Hematopoietic multipotent progenitor cell treated with erythropoietin and hydrocortisone succinate and interleukin-3 and kit ligand, for 15 days (in vitro differentiated cells): ENCODE measurements at regions not wholly inside any gene's neighbourhood (a gene's known extent, or its start where the extent isn't known, plus 50 kb on each side); places are given as distances from the start of the nearest gene placed in this dataset.
"Not testable (repeated sequence)": the region's sequence is repeated elsewhere in the genome, so short reads cannot be mapped to it uniquely, and the experiment has no call there.

Source experiments
- DNase-seq: peaks from one replicate; pipeline ENCODE4 v3.0.0-alpha.2; 2015; ENCODE audit warnings: low spot score

DNA sequence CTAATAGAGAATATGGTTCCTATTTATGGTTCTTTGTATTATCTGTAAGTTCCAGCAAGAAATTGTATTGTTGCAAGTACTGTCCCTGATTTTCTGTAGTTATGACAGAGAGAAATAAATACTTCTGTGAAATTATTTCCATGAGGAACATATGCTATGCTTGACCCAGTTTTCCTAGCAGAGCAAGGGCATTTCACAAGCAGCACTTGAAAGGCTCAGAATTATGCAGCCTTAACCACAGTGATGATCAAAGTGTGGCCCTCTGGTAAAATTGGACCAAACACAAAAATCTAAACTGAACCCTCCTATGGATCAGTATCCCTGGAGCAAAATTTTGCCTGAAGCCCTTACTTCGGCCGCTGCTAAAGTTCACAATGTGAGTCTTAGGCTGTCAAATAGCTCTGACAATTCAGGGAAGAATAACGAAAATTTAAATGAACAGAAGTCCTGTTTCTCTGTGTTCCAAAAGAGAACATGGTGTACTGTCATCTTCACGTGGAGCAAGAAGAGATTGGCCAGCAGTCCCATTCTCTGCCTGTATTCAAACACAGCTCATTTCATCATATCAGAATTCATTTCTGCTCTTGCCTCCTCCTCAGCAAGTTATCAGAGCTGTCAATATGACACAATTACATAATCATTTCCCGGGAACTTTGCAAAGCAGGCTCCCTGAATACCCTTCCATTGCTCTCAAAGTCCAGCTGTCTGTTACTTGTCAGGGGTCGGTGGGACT is 471.9 kb downstream of the RPS29 start:
- no peak for DNase-seq

GRCh38 chr14:49106741-49107667 is 479.2 kb downstream of the RPS29 start:
- DNase-seq: no peak

- no peak for DNase-seq
Observed at GRCh38 chr14:49105956-49106355, 480.2 kb downstream of the RPS29 start.

DNA sequence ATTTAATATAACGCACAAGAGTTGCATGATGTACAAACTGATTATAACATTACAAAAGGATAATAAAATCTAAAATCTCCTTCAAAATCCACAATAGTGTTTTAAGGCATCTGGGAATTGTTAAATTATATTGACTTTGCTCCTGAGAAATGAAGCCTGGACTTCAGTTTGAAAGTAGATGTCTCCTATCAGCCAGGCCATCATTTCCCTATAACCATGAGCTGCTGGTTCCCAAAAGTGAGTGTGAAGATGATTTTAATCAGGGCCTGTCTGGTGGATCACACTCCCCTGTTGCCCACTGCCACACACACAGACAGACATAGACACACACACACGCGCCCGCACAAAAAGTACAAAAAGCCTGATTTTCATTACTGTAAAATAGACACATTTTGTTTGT is 480.7 kb downstream of the RPS29 start:
- DNase-seq: no peak

DNA sequence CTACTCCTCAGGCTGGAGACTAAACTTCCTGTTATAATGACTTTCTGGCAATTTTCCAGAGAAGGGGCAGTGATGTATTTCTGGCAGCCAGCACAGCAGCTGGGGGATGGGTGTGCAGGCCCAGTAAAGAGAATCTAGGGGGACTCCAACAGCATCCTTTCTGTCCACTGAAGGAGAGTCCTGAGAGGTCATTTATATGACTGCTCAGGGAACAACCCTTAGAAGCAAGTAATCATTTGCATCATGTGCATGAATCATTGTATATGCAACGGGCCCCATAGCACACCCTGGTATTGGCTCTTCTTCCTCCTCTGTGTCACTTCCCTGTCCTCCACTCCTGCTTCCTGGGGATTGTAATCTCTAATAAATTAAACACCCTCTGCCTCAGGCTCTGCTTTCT is 493.8 kb downstream of the RPS29 start:
- DNase-seq: no peak

DNA sequence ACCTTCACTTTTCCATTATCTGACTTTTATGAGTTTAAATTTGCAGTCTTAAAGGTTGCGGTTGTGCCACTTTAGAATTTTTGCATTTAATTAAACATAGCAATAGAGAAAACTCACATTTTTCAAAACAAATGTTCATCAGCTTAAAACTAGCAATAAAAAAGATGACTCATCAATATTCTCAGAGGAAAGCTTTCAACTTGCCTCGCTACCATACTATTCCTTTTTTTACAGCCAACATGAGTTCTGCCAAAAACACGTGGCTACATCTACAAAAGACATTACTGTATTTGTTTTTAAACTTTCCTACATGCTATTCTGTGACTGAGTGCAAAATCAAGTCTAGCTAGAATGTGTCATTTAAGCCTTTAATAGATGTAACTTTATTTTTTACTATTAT is 497.1 kb downstream of the RPS29 start:
- DNase-seq: no peak

DNA sequence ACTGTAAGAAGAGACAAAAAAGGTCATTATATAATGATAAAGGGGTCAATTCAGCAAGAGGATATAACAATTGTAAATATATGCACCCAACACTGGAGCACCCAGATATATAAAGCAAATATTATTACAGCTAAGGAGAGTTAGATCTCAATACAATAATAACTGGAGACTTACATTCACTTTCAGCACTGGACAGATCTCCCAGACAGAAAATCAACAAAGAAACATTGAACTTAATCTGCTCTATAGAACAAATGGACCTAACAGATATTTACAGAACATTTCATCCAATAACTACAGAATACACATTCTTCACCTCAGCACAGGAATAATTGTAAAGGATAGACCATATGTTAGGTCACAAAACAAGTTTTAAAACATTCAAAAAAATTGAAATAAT is 512.9 kb downstream of the RPS29 start:
- not testable (repeated sequence) for DNase-seq

GRCh38 chr14:49058511-49058910 is 527.7 kb downstream of the RPS29 start:
- no peak for DNase-seq

DNA sequence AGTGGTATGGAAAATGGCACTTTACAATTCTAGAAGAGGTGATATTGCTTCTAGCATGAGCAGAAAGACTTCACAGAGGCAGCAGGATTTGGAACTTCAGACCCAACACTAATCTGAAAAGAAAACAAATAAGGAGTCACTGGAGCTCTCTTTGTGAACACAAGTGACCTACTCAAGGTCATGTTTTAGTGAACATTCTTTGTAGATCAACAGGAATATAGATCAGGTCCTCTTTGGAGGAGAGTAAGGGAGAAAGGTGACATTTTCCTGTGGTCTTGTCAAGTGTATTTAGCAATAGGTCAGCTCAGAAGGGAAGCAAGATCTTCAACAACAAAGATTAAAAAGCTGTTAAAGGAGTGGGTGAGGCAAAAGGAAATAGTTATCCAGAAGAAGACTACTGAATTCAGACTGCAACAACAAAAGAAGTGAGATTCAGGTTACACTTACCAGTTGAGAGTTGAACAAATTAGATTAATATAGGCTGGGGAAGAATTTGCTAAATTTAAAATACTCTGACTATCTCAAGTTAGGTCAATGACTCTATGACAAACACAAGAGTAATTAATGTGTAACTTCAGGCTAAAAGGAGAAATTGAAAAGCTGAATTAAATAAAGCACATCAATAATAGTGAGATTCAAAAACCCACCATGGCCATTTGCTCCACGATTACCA is 528.2 kb downstream of the RPS29 start:
- DNase-seq: no peak

DNA sequence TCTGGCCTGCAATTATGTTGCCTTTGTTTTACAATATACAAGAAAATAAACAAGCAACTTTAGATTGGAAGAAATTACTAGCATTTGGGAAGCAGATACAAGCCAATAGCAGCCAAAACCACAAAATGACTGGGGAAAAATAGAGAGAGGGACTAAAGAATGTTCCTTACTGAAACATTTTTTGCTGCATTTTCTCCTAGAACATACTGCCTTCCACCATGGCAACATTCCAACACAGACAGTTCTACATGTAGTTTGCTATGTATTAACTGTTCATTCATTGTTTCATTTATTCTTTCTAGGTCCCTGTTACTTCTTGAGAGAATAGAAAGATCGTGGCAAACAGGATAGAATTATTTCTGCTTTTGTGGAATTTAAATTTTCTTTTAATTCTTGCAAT is 530.2 kb downstream of the RPS29 start:
- no peak for DNase-seq

DNA sequence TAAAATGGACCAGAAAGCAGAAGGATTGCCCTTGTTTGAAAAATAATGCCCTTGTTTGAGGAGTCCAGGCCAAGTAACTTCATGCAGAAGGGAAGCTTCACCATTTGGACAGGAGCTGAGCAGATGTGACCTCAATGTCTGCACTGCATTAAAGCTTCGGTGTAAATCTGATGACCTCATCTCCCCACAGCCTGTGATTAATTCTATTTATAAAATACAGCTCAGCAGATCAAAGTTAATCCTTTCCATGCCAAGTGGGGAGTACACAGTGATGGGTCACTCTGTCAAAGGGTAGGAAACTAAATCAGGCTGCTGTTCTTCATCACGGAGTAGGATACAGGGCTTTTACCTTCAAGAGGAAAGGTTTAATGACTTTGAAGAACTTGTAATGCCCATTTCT is 533.7 kb downstream of the RPS29 start:
- DNase-seq: no peak

DNA sequence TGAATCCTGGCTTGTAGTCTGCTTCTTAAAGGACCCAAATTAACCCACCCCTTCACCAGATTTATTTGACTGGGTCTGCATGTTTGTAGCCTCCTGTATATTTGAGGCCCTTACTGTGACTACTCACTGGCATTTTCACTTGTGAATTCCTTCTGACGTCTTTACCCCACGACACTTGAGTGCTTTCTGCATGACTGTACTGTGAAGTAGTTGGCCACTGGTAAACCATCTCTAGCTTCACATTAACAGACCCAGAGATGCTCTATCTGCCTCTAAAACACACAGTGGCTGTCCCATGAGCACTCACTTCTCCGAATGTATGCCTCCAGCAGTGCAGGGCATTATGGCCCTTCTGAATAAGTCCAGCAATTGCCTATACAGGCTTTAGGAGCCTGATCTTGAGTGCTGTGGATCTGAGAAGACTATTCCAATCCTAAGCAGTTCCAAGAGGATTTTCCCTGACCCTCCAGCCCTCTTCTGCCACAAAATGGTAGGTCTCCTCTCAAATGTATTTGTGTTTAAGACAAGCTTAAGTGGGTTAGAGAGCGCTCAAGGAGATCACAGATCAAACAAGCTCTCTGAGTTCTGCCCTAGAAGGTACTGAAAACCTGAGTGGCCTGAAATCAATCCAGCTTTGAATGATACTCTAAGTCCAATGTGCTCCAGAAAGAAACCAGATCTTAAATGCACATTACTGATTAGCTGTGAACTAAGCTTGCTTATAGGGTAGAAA is 534.7 kb downstream of the RPS29 start:
- no peak for DNase-seq

GRCh38 chr14:49050822-49051221 is 535.4 kb downstream of the RPS29 start:
- no peak for DNase-seq

GRCh38 chr14:49049711-49050110 is 536.5 kb downstream of the RPS29 start:
- DNase-seq: no peak

GRCh38 chr14:49044981-49045380 is 541.2 kb downstream of the RPS29 start:
- no peak for DNase-seq

DNA sequence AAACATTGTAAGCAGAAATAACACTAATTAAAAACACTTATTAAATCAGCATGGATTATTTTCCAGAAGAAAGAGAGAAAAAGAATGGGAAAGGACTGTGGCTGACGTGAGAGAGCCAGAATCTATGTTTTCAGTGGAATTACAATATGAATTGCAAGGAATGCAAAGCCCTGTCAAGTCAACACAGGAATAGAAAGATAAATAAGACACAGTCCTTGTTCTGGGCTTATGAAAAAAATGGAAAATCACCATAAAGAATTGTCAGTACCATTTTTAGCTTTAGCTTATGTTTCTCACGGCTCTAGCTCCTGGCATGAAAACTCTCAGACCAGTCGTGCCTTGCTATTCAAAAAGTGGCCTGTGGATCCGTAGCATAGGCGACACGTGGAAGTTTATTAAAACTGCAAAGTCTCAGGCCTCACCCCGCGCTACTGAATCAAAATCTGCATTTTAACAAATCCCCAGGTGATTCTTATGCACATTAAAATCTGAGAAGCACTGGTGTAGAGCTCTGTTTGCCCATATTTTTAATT is 549.1 kb downstream of the RPS29 start:
- DNase-seq: no peak

DNA sequence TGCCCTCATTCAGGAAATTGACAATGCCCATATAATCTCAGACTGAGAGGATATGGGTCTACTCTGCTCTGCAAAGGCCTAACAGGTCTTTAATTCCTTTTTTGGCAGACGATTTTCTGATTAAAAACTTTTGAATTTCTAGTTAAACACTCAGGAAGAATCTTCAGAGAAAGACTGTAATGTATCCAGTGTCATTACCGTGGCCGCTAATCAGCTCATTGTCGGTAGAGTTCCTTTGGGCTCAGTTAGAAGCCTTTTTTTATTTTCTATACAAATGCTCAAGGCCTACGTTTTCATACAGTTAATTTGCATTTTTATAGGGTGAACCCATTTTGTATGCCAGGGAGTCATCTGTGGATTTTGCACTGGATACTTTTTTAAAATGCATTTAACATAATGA is 549.9 kb downstream of the RPS29 start:
- no peak for DNase-seq

- no peak for DNase-seq
Observed at GRCh38 chr14:49033131-49033530, 553.0 kb downstream of the RPS29 start.

DNA sequence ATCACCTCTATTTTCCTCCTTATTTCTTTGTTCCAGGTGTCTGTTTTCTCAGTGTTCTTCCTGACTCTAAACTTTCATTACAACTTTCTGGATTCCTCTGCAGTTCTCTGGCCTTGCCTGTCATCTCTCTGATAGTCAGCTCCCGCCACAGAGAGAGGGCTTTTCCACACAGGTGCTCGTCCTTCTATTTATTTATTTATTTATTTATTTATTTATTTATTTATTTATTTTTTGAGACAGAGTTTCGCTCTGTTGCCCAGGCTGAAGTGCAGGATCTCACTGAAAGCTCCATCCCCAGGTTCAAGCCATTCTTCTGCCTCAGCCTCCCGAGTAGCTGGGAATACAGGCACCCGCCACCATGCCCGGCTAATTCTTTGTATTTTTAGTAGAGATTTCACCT is 554.5 kb downstream of the RPS29 start:
- not testable (repeated sequence) for DNase-seq

DNA sequence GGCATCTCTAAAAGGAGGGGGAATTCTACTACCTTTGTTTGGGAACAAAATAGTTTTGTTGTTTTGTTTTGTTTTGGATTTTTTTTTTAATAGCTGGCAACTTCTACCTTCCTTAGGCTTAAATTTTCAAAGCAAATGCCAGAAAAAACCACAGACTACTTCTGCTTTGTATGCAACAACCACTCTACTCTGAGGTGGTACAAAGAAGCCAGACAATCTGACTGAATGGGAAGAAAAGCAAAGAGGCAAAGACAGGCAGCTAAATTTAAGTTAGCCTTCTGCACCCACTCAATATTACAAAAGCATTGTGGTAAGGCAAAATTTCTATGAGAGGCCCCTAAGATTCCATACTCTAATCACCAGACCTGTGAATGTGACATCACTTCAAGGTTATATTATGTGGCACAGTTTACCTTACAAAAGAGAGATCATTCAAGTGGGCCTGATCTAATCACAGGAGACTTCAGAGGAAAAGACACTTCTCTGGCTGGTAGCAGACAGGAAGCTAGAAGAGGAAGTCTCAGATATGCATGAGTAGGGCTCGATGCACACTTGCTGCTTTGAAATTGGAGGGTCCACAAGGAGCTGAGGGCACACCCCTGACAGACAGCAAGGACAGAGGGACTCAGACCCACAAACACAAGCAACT is 566.6 kb downstream of the RPS29 start:
- DNase-seq: no peak

- DNase-seq: no peak
Observed at GRCh38 chr14:49017447-49017846, 568.7 kb downstream of the RPS29 start.
